ENCODE measurements at regions not wholly inside any gene's neighbourhood (a gene's known extent, or its start where the extent isn't known, plus 50 kb on each side); places are given as distances from the start of the nearest gene placed in this dataset.

DNA sequence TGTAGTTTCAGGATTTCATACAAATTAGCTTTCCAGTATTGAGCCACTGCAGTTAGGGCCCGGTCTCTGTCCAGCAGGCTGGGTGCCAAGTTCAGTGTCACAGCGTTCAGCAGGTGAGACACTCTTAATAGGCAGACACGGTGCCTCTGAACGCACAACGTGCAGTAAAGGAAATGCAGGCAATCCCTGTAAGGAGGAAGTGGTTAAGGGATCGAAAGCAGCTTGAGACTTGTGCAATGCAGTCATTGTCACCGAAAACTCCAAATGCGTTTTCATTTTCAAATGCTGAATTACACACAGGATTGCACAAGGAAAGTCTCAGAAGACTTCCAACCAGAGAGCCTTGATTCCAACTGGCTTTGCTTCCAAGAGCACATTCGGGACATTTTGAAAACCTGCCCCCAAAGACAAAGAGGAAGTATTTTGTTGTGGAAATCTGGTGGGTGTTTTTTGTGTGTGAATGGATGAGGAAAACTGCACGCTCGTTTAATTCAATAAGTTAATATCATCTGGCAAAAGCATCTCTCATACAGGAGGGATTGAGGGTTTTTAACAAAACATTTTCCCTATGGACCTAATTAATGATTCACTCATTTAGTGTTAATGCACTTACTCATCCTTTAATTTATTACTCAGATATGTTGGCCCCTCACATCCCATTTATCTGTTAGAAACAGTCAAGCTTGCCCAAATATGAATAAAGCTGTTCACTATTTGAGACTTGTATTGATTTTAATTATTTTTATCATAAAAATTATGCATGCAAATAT, 61.6 kb downstream of the PTGS2 start (continued):
- TF ChIP-seq ZNF677 (tag by site-specific recombination; IDR thresholded peaks at IDR 0.05) (no peak), KLF1 (tag by site-specific recombination; IDR thresholded peaks at IDR 0.05) (no peak), KLF7 (tag by site-specific recombination; IDR thresholded peaks at IDR 0.05; ENCODE audit: borderline replicate concordance) (no peak), ZNF530 (tag by site-specific recombination; IDR thresholded peaks at IDR 0.05; ENCODE audit: low read depth) (no peak), ZNF214 (tag by site-specific recombination; IDR thresholded peaks at IDR 0.05; ENCODE audit: borderline replicate concordance) (no peak), ZNF184 (tag by site-specific recombination; IDR thresholded peaks at IDR 0.05) (no peak), ZNF571 (tag by site-specific recombination; IDR thresholded peaks at IDR 0.05) (no peak), ZNF514 (tag by site-specific recombination; IDR thresholded peaks at IDR 0.05) (no peak), ZNF670 (tag by site-specific recombination; IDR thresholded peaks at IDR 0.05; ENCODE audit: low read depth) (no peak)
- TF ChIP-seq, protein P1, sequence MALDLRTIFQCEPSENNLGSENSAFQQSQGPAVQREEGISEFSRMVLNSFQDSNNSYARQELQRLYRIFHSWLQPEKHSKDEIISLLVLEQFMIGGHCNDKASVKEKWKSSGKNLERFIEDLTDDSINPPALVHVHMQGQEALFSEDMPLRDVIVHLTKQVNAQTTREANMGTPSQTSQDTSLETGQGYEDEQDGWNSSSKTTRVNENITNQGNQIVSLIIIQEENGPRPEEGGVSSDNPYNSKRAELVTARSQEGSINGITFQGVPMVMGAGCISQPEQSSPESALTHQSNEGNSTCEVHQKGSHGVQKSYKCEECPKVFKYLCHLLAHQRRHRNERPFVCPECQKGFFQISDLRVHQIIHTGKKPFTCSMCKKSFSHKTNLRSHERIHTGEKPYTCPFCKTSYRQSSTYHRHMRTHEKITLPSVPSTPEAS (tag by site-specific recombination; IDR thresholded peaks at IDR 0.05), result no peak

DNA sequence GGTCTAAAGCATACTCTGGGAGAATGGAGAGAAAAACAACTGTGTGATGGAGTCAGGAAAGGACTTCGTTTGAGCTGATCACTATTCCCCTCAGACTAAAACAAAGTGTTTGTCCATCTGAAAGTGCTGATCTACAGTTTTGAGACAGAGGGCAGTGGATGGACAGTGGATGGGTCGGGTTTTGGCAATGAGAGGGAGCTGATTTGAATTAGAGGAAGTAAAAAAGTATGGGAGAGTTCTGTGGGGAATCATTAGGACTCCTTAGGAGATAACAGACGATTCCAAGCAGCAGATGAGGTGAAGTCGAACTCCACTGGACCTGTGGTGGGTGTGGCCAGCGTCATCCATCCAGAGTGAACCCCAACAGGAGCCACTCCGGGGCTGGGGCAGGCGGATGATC, 62.3 kb downstream of the PTGS2 start:
- Histone ChIP-seq H3K36me3 (ENCODE audit: control insufficient read depth in 2 of 2, insufficient read depth in 1 of 2, low read length in 2 of 2) (no peaks in the 10 kb centered on the region), H3K4me3 (ENCODE audit: low read depth, low read length) (no peak overlapping the region), H3K9me3 (ENCODE audit: control insufficient read depth, insufficient read depth, low read depth, low read length) (no peaks in the 10 kb centered on the region), H3K27ac (ENCODE audit: extremely low read depth, low read depth, low read length) (no peak overlapping the region), H3K4me1 (ENCODE audit: control insufficient read depth, insufficient read depth, low read length) (no peaks in the 10 kb centered on the region)
- TF ChIP-seq GFI1B (tag by site-specific recombination; IDR thresholded peaks at IDR 0.05) (no peak), ZNF701 (tag by site-specific recombination; IDR thresholded peaks at IDR 0.05) (no peak), ZNF747 (tag by site-specific recombination; IDR thresholded peaks at IDR 0.05) (no peak), ZNF157 (tag by site-specific recombination; IDR thresholded peaks at IDR 0.05) (no peak), ZNF473 (tag by site-specific recombination; IDR thresholded peaks at IDR 0.05) (no peak), GLIS1 (tag by site-specific recombination; IDR thresholded peaks at IDR 0.05) (no peak), ZNF791 (tag by site-specific recombination; IDR thresholded peaks at IDR 0.05) (no peak), MZF1 (tag by site-specific recombination; IDR thresholded peaks at IDR 0.05; ENCODE audit: borderline replicate concordance) (no peak), KLF9 (tag by site-specific recombination; IDR thresholded peaks at IDR 0.05; ENCODE audit: low read depth) (no peak), ZBTB48 (tag by site-specific recombination; IDR thresholded peaks at IDR 0.05) (no peak), ZNF549 (tag by site-specific recombination; IDR thresholded peaks at IDR 0.05) (no peak), ZNF792 (tag by site-specific recombination; IDR thresholded peaks at IDR 0.05) (no peak), ZNF530 (tag by site-specific recombination; IDR thresholded peaks at IDR 0.05; ENCODE audit: low read depth) (no peak)
- POLR2A ChIA-PET, result no interaction called here
- CTCF ChIA-PET, result no interaction called here

DNA sequence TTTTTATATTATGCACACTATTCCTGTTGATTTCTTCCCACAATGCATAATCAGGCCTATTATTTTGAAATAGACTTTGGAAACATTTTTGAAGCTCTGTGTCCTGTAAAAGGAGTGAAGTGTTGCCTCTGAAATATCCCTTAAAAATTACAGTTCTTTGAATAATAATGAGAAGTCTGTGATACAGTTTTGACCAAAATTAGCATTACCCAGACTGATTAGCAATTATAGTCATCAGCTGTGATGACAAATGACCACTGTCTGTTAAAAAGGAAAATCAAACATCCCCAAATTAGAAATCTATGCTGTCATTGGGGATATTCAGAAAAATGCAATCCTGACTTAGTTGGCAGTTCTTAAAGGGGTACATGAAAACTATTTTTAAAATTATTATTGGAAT, 63.7 kb downstream of the PTGS2 start:
- Histone ChIP-seq H3K4me1 (ENCODE audit: control insufficient read depth, insufficient read depth, low read length) (no peaks in the 10 kb centered on the region), H3K36me3 (ENCODE audit: control insufficient read depth in 2 of 2, insufficient read depth in 1 of 2, low read length in 2 of 2) (no peaks in the 10 kb centered on the region), H3K9me3 (ENCODE audit: control insufficient read depth, insufficient read depth, low read depth, low read length) (no peaks in the 10 kb centered on the region), H3K4me3 (ENCODE audit: low read depth, low read length) (no peak overlapping the region), H3K27ac (ENCODE audit: extremely low read depth, low read depth, low read length) (no peak overlapping the region)
- ChIA-PET CTCF (no interaction called here), POLR2A (no interaction called here)
- TF ChIP-seq ZNF138 (tag by site-specific recombination; IDR thresholded peaks at IDR 0.05; ENCODE audit: borderline replicate concordance) (no peak), ZNF501 (tag by site-specific recombination; IDR thresholded peaks at IDR 0.05) (no peak), ZFP37 (tag by site-specific recombination; IDR thresholded peaks at IDR 0.05) (no peak), ZNF169 (tag by site-specific recombination; IDR thresholded peaks at IDR 0.05) (no peak), ZNF433 (tag by site-specific recombination; IDR thresholded peaks at IDR 0.05; ENCODE audit: low read depth) (no peak), ZNF792 (tag by site-specific recombination; IDR thresholded peaks at IDR 0.05) (no peak)

All from HEK293 (cell line).